Neuronal stem cell (in vitro differentiated cells): ENCODE measurements at regions not wholly inside any gene's neighbourhood (a gene's known extent, or its start where the extent isn't known, plus 50 kb on each side); places are given as distances from the start of the nearest gene placed in this dataset.

Source experiments
- DNase-seq: peaks from one replicate; pipeline ENCODE4 v3.0.0-alpha.2; 2013; ENCODE audit warnings: low spot score
- H2AFZ ChIP-seq: one replicate; pipeline ENCODE4 v1.6.1; 2013; ENCODE audit warnings: mild to moderate bottlenecking, low read length, inconsistent platforms
- H2AK5ac ChIP-seq: 2 replicates; pipeline ENCODE4 v1.6.1; 2013; ENCODE audit warnings: low read depth, mild to moderate bottlenecking, inconsistent platforms, low read length, moderate library complexity, mixed read lengths
- H2BK120ac ChIP-seq: 2 replicates; pipeline ENCODE4 v1.6.1; 2013; ENCODE audit warnings: low read depth, mild to moderate bottlenecking, inconsistent platforms, low read length, moderate library complexity, mixed read lengths
- H2BK12ac ChIP-seq: one replicate; pipeline ENCODE4 v1.6.1; 2013; ENCODE audit warnings: low read length, inconsistent platforms
- H2BK15ac ChIP-seq: 2 replicates; pipeline ENCODE4 v1.6.1; 2013; ENCODE audit warnings: mild to moderate bottlenecking, low read length, inconsistent platforms, mixed read lengths
- H2BK5ac ChIP-seq: one replicate; pipeline ENCODE4 v1.6.1; 2013; ENCODE audit warnings: inconsistent platforms, mild to moderate bottlenecking, low read length, moderate library complexity
- H3K14ac ChIP-seq: one replicate; pipeline ENCODE4 v1.6.1; 2013; ENCODE audit warnings: low read length, inconsistent platforms
- H3K18ac ChIP-seq: 2 replicates; pipeline ENCODE4 v1.6.1; 2013; ENCODE audit warnings: low read length, inconsistent platforms
- H3K23ac ChIP-seq: 2 replicates; pipeline ENCODE4 v1.6.1; 2013; ENCODE audit warnings: low read depth, mild to moderate bottlenecking, mixed read lengths, low read length, inconsistent platforms; ENCODE audit not compliant: poor library complexity
- H3K27ac ChIP-seq: replicated peaks from 3 replicates; pipeline ENCODE4 v1.5.1; 2013; ENCODE audit warnings: low read length, inconsistent platforms
- H3K27me3 ChIP-seq, 3 experiments: 2 replicates each; pipeline ENCODE4 v1.6.1; 2013; ENCODE audit warnings: low read length in 3 of 3, mild to moderate bottlenecking in 2 of 3, inconsistent platforms in 1 of 3, low read depth in 1 of 3, mixed read lengths in 1 of 3, moderate library complexity in 1 of 3; ENCODE audit not compliant: control insufficient read depth in 3 of 3, insufficient read depth in 3 of 3
- H3K36me3 ChIP-seq, 2 donors: replicated peaks in 1 of 2; 2 replicates each; pipeline ENCODE4 v1.6.1; 2013; ENCODE audit warnings: low read length in 2 of 2; ENCODE audit not compliant: control insufficient read depth in 2 of 2, insufficient read depth in 2 of 2
- H3K4ac ChIP-seq: 2 replicates; pipeline ENCODE4 v1.6.1; 2013; ENCODE audit warnings: inconsistent platforms, mild to moderate bottlenecking, low read length, moderate library complexity
- H3K4me1 ChIP-seq, 2 donors: 1 replicate in 1 of 2; 2 replicates in 1 of 2; pipeline ENCODE4 v1.6.1; 2013; ENCODE audit warnings: low read length in 2 of 2, low read depth in 1 of 2; ENCODE audit not compliant: control insufficient read depth in 2 of 2, insufficient read depth in 1 of 2
- H3K4me2 ChIP-seq: one replicate; pipeline ENCODE4 v1.6.1; 2013; ENCODE audit warnings: mild to moderate bottlenecking, low read length, inconsistent platforms; ENCODE audit not compliant: insufficient read depth, poor library complexity, severe bottlenecking
- H3K4me3 ChIP-seq, 2 donors: 2 replicates each; pipeline ENCODE4 v1.5.1; 2013; ENCODE audit warnings: low read length in 2 of 2, mild to moderate bottlenecking in 2 of 2, inconsistent platforms in 1 of 2, moderate library complexity in 1 of 2
- H3K79me1 ChIP-seq: one replicate; pipeline ENCODE4 v1.6.1; 2013; ENCODE audit warnings: low read depth, mild to moderate bottlenecking, inconsistent platforms, low read length, moderate library complexity
- H3K9ac ChIP-seq: one replicate; pipeline ENCODE4 v1.6.1; 2013; ENCODE audit warnings: mild to moderate bottlenecking, low read depth, low read length, inconsistent platforms; ENCODE audit not compliant: poor library complexity
- H3K9me3 ChIP-seq, 2 donors: replicated peaks in 1 of 2; 2 replicates each; pipeline versions ENCODE3 to v1.6.1; 2013; ENCODE audit warnings: low read length in 2 of 2, mild to moderate bottlenecking in 2 of 2, inconsistent platforms in 1 of 2, low read depth in 1 of 2, mixed read lengths in 1 of 2, moderate library complexity in 1 of 2; ENCODE audit not compliant: control insufficient read depth in 2 of 2, insufficient read depth in 1 of 2
- H4K8ac ChIP-seq: one replicate; pipeline ENCODE4 v1.6.1; 2013; ENCODE audit warnings: low read depth, mild to moderate bottlenecking, inconsistent platforms, low read length, moderate library complexity
- H4K91ac ChIP-seq: one replicate; pipeline ENCODE4 v1.6.1; 2013; ENCODE audit warnings: low read length, low read depth, mild to moderate bottlenecking, inconsistent platforms; ENCODE audit not compliant: poor library complexity
- whole genome bisulfite sequencing, 2 donors: extraction: QIAGEN DNeasy Blood & Tissue Kit; methylation state at CpG; one replicate each; pipeline ENCODE4 v1.1.7; 2013; ENCODE audit warnings: missing lambda C conversion rate in 2 of 2, mixed read lengths in 1 of 2; ENCODE audit not compliant: insufficient read length in 2 of 2, insufficient replicate concordance in 1 of 2; ENCODE audit errors: extremely low coverage in 2 of 2; 5-methylcytosine and 5-hydroxymethylcytosine counted together

DNA sequence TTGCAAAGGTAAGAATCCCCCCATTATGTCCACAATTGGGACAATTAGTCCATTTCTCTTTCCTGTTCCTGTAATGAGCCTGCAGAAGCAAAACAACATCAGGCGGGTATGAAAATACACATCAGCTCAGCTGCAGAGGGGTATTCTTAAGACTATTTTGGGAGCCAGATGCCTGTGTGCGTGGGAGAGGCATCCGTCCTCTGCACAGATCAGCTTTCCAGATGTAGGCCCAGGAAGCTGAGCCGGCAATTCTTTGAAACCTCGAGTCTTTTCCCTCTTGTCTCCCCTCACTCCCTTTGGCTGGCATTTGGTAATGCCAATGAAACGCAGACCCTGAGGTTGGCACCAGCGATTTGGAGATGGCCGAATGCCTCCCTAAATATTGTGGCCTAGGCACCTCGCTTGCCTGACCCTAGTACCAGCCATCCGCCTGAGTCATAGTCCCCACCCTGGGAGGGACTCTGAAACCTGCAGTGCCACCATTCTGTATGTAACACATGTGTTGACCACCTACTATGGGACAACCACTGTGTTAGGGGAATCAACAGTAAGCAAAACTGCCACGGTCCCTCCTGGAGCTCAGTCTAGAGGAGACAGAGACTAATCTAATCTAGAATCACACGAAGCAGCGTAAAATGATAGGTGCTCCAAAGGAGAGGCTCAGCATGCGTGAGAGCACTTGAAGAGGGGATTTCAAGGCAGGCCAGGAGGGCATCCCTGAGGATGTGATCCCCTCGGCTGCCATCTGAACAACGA is 603.0 kb downstream of the MATN1 start:
- H3K4me2 ChIP-seq: no peak overlapping the region
- DNase-seq: no peak
- no peaks in the 10 kb centered on the region for H3K9me3 ChIP-seq
- no peak overlapping the region for H4K8ac ChIP-seq
- no peak overlapping the region for H3K9ac ChIP-seq
- WGBS, 2 donors: no CpG with 5 or more reads among the region's 16 CpGs
- H3K27me3 ChIP-seq: no peaks in the 10 kb centered on the region
- H2BK12ac ChIP-seq: no peak overlapping the region
- no peaks in the 10 kb centered on the region for H3K36me3 ChIP-seq
- H3K4ac ChIP-seq: no peak overlapping the region
- H3K23ac ChIP-seq: no peak overlapping the region
- H2BK15ac ChIP-seq: no peak overlapping the region
- no peak overlapping the region for H3K27ac ChIP-seq
- no peak overlapping the region for H2AK5ac ChIP-seq
- H3K4me1 ChIP-seq: no peaks in the 10 kb centered on the region
- H4K91ac ChIP-seq: no peak overlapping the region
- no peak overlapping the region for H3K4me3 ChIP-seq
- no peak overlapping the region for H2AFZ ChIP-seq
- no peak overlapping the region for H3K14ac ChIP-seq
- H3K18ac ChIP-seq: no peak overlapping the region
- no peak overlapping the region for H2BK5ac ChIP-seq
- H2BK120ac ChIP-seq: no peak overlapping the region
- no peaks in the 10 kb centered on the region for H3K79me1 ChIP-seq

DNA sequence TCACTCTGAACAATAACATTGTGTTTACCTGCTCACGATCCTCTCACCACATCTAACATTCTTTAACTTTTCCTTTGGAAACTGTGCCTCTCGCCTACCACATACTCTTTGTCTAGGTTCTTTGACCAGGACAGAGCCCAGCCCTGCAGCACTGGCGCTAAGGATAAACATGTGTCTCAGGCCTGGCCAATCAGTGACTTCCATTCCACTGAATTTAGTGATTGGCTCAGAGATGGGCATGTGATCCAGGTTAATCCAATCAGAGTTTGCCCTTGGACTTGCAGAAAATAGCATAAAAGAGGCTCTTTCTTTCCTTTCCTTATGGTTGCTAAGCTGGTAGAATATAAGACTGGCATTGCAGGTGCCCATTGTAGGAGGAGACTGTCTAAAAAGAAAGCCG is 605.7 kb downstream of the MATN1 start:
- H3K9me3 ChIP-seq: no peaks in the 10 kb centered on the region
- no peak overlapping the region for H3K14ac ChIP-seq
- H3K4me2 ChIP-seq: no peak overlapping the region
- no peak overlapping the region for H3K4me3 ChIP-seq
- no peak overlapping the region for H2BK12ac ChIP-seq
- no peak overlapping the region for H3K18ac ChIP-seq
- no peaks in the 10 kb centered on the region for H3K4me1 ChIP-seq
- no peak overlapping the region for H3K9ac ChIP-seq
- H3K27ac ChIP-seq: no peak overlapping the region
- H3K27me3 ChIP-seq: no peaks in the 10 kb centered on the region
- H3K36me3 ChIP-seq: no peaks in the 10 kb centered on the region
- H3K23ac ChIP-seq: no peak overlapping the region
- no CpG with 5 or more reads among the region's 4 CpGs for WGBS, 2 donors
- H2BK120ac ChIP-seq: no peak overlapping the region
- no peak overlapping the region for H4K8ac ChIP-seq
- H4K91ac ChIP-seq: no peak overlapping the region
- DNase-seq: no peak
- no peak overlapping the region for H2BK15ac ChIP-seq
- H2AK5ac ChIP-seq: no peak overlapping the region
- no peak overlapping the region for H2AFZ ChIP-seq
- no peak overlapping the region for H3K4ac ChIP-seq
- no peak overlapping the region for H2BK5ac ChIP-seq
- no peaks in the 10 kb centered on the region for H3K79me1 ChIP-seq

DNA sequence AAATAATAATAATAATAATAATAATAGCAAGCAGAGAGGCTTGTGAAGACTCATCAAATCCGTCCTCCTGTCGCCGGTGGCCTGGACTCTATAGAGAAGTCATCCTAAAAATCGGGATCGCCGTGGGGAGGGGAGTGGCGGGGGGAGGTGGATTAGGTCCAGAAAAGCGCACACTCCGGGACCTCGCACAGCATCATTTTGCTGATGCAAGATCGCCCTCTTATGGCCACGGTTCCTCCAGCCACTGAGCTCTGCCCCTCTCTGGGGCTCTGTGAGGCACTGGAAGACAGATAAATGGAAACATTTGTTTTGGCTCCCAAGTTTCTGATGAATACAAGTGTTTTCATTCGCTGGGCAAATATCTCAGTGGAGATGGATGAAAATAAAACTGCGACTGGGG is 612.0 kb downstream of the MATN1 start:
- Histone ChIP-seq H4K8ac (no peak overlapping the region), H2BK5ac (no peak overlapping the region), H2AK5ac (no peak overlapping the region), H3K23ac (no peak overlapping the region), H3K14ac (no peak overlapping the region), H3K27ac (no peak overlapping the region), H3K4ac (no peak overlapping the region), H3K36me3 (no peaks in the 10 kb centered on the region), H3K9me3 (no peaks in the 10 kb centered on the region), H2AFZ (no peak overlapping the region), H2BK15ac (no peak overlapping the region), H3K9ac (no peak overlapping the region), H2BK120ac (no peak overlapping the region), H4K91ac (no peak overlapping the region), H3K4me2 (no peak overlapping the region), H3K79me1 (no peaks in the 10 kb centered on the region), H2BK12ac (no peak overlapping the region), H3K4me3 (no peak overlapping the region), H3K27me3 (peaks cover 0 to 14% (median 0%) of the 10 kb centered on the region in 3 experiments), H3K4me1 (no peaks in the 10 kb centered on the region), H3K18ac (no peak overlapping the region)
- no CpG with 5 or more reads among the region's 14 CpGs for WGBS, 2 donors
- peak; percentile 55 for DNase-seq

DNA sequence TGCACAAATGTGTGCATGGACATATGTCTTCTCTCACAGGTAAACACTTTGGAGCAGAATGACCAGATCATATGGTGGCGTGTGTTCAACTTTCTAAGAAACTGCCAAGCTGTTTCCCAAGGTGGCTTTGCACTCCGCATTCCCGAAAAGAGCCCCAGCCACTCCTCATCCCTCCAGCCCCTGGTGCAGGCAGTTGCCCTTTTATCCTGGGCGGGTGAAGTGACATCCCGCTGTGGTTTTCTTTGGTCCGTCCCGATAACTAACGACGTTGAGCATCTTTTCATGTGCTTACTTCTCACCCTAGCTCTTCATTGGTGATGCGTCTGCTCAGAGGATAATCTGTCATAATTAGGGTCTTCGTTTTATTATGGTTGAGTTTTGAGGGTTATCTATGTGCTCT is 612.5 kb downstream of the MATN1 start:
- H4K91ac ChIP-seq: no peak overlapping the region
- no peak overlapping the region for H3K9ac ChIP-seq
- H2BK15ac ChIP-seq: no peak overlapping the region

More for the DNA sequence above, 612.5 kb downstream of the MATN1 start:
- Histone ChIP-seq H3K79me1 (no peaks in the 10 kb centered on the region), H2AFZ (no peak overlapping the region), H3K18ac (no peak overlapping the region), H3K27ac (no peak overlapping the region), H3K4me3 (no peak overlapping the region), H2BK12ac (no peak overlapping the region), H3K36me3 (no peaks in the 10 kb centered on the region), H3K27me3 (peaks cover 0 to 14% (median 0%) of the 10 kb centered on the region in 3 experiments), H2BK5ac (no peak overlapping the region), H3K9me3 (no peaks in the 10 kb centered on the region), H2BK120ac (no peak overlapping the region), H3K4me2 (no peak overlapping the region), H3K4me1 (no peaks in the 10 kb centered on the region), H3K23ac (no peak overlapping the region), H2AK5ac (no peak overlapping the region), H4K8ac (no peak overlapping the region), H3K4ac (no peak overlapping the region), H3K14ac (no peak overlapping the region)
- no CpG with 5 or more reads among the region's 11 CpGs for WGBS, 2 donors
- DNase-seq: no peak
